GM20431 (cell line): ENCODE measurements at regions not wholly inside any gene's neighbourhood (a gene's known extent, or its start where the extent isn't known, plus 50 kb on each side); places are given as distances from the start of the nearest gene placed in this dataset.

Experiments
- in situ Hi-C: fragments of 300-500 bp; cut with MseI, MboI; formaldehyde crosslinking; loops from one replicate; pipeline ENCODE4 v1.15.0; 2020; ENCODE audit warnings: low sequenced_read_pairs; ENCODE audit not compliant: unreplicated experiment

GRCh38 chr13:68264692-68265091, 1034.6 kb upstream of the PCDH9 start:
- in situ Hi-C loops = no loop called here

GRCh38 chr13:68261105-68261504, 1031.0 kb upstream of the PCDH9 start:
- in situ Hi-C loops = no loop called here

GRCh38 chr13:68257111-68257842, 1027.1 kb upstream of the PCDH9 start:
- in situ Hi-C loops = no loop called here

GRCh38 chr13:68254151-68254550, 1024.0 kb upstream of the PCDH9 start:
- in situ Hi-C loops = no loop called here

- in situ Hi-C loops = no loop called here
These were observed 1004.1 kb upstream of the PCDH9 start for GRCh38 chr13:68234274-68234673.

- in situ Hi-C loops = no loop called here
These were observed 1002.4 kb upstream of the PCDH9 start for GRCh38 chr13:68232351-68233130.

- in situ Hi-C loops = no loop called here
These were observed 984.7 kb upstream of the PCDH9 start for GRCh38 chr13:68214691-68215415.

- in situ Hi-C loops = no loop called here
These were observed 969.1 kb upstream of the PCDH9 start for GRCh38 chr13:68199271-68199670.

- in situ Hi-C loops = no loop called here
These were observed 960.7 kb upstream of the PCDH9 start for GRCh38 chr13:68190818-68191217.

- in situ Hi-C loops = no loop called here
These were observed 955.5 kb upstream of the PCDH9 start for GRCh38 chr13:68185444-68186141.

- in situ Hi-C loops = no loop called here
These were observed 946.3 kb upstream of the PCDH9 start for GRCh38 chr13:68176475-68176874.

- in situ Hi-C loops = no loop called here
These were observed 944.8 kb upstream of the PCDH9 start for GRCh38 chr13:68174893-68175292.

GRCh38 chr13:68173111-68173510, 943.0 kb upstream of the PCDH9 start:
- in situ Hi-C loops = no loop called here

- in situ Hi-C loops = no loop called here
These were observed 940.8 kb upstream of the PCDH9 start for GRCh38 chr13:68170961-68171360.

GRCh38 chr13:68168448-68168847, 938.3 kb upstream of the PCDH9 start:
- in situ Hi-C loops = no loop called here

GRCh38 chr13:68160466-68160865, 930.3 kb upstream of the PCDH9 start:
- in situ Hi-C loops = no loop called here

- in situ Hi-C loops = no loop called here
These were observed 922.3 kb upstream of the PCDH9 start for GRCh38 chr13:68152414-68152813.

GRCh38 chr13:68145852-68146251, 915.7 kb upstream of the PCDH9 start:
- in situ Hi-C loops = no loop called here

GRCh38 chr13:68128297-68128915, 898.3 kb upstream of the PCDH9 start:
- in situ Hi-C loops = no loop called here

- in situ Hi-C loops = no loop called here
These were observed 894.9 kb upstream of the PCDH9 start for GRCh38 chr13:68125087-68125480.
